GM12875 (cell line): ENCODE measurements at regions not wholly inside any gene's neighbourhood (a gene's known extent, or its start where the extent isn't known, plus 50 kb on each side); places are given as distances from the start of the nearest gene placed in this dataset.

Experiments used
- H3K4me3 ChIP-seq: one replicate; pipeline ENCODE4 v1.5.1; 2011; ENCODE audit warnings: low read depth, low read length, control low read depth
- TF ChIP-seq, protein P1 (sequence below): IDR thresholded peaks from 2 replicates; pipeline ENCODE4 v1.5.1; 2011; ENCODE audit warnings: low read depth, mild to moderate bottlenecking, control low read depth, inconsistent platforms, low read length, moderate library complexity, borderline replicate concordance; ENCODE audit not compliant: insufficient read depth

DNA sequence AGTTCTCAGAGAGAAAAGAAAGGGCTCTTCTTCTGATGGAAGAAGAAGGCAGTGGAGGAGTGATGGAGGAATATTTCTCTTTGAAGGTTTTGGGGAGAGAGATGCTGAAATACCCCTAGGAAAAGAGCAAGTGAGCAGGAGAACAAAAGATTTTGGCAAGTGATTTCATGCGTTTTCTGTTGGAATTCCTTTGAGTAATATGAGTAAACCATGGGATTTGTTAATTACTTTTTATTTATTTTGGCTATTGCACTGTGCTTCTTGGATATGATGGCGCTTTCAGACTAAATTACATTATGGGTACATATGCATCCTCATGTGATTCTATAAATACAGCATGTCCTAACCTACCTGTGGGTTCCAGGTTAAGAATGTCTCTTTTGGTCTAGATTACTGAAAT, 210.1 kb upstream of the PTGFR start:
- H3K4me3 ChIP-seq, result no peak overlapping the region
- TF ChIP-seq, protein P1, sequence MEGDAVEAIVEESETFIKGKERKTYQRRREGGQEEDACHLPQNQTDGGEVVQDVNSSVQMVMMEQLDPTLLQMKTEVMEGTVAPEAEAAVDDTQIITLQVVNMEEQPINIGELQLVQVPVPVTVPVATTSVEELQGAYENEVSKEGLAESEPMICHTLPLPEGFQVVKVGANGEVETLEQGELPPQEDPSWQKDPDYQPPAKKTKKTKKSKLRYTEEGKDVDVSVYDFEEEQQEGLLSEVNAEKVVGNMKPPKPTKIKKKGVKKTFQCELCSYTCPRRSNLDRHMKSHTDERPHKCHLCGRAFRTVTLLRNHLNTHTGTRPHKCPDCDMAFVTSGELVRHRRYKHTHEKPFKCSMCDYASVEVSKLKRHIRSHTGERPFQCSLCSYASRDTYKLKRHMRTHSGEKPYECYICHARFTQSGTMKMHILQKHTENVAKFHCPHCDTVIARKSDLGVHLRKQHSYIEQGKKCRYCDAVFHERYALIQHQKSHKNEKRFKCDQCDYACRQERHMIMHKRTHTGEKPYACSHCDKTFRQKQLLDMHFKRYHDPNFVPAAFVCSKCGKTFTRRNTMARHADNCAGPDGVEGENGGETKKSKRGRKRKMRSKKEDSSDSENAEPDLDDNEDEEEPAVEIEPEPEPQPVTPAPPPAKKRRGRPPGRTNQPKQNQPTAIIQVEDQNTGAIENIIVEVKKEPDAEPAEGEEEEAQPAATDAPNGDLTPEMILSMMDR, result no peak

DNA sequence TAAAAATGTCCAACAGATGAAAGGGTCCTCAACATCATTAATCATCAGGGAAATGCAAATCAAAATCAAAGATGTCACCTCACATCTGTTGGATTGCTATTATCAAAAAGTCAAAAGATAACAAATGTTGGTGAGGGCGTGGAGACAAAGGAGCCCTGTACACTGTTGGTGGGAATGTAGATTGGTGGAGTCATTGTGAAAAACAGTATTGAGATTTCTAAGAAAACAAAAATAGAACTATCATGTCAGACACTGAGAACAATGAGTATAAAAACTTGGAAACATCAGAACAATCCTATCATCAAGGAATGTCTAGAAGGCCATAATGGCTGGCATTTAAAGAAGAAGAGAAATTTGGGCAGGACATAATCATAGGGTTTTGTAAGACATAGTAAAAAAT, 209.2 kb upstream of the PTGFR start:
- TF ChIP-seq, protein P1, result no peak

DNA sequence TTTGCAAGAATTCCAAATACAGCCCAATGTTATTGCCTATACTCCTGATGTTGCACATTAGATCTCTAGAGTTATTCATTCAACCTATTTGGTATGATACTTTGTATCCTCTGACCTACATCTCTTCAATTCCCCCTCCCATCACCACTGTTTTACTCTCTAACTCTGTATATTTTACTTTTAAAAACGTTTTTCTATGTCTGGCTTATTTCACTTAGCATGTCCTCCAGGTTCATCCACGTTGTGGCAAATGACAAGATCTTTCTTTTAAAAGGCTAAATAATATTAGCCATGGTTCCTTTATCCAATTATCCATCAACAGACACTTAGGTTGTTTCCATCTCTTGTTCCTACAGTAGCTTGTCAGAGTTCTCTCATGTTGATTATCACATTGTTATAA, 207.1 kb upstream of the PTGFR start:
- H3K4me3 ChIP-seq, result no peak overlapping the region
- TF ChIP-seq, protein P1, result no peak

More for the DNA sequence above, 209.2 kb upstream of the PTGFR start:
- no peak overlapping the region for H3K4me3 ChIP-seq

DNA sequence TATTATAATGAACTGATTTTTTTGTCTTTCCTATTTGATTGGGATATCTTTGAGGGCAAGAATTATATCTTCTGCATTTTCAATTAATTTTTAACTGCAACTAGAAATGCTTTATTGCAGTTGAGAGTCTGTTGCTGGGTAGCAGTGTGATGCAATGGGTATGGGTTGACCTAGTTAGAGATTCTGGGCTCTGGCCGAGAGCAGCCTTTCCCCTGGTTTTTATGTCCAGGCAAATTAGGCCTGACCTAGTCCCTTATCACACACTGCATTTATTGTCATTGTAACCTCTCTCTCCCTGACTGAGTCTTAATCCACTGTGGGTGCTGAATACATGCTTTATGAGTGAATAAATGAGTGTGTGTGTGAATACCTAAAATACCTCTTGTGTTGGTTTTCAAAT, 206.4 kb upstream of the PTGFR start:
- TF ChIP-seq, protein P1, result no peak
- H3K4me3 ChIP-seq, result no peak overlapping the region

DNA sequence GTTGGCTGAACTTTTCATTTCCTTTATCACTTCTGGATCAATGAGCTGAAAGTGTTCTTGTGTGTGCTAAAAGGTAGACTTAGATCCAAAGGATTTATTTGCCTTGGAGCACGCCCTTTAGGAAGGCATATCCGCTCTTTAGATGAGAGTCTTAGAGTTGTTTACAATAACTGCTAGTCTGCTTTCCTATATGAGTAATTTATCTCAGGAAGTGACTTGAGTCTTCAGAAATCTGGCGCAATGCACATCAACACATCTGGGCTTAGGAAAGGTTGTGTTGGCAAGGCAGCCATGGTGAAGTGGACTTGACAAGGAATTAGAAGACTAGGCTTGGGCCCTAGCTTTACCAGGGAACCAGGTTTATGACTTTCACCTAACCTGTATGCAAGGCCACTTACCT, 204.1 kb upstream of the PTGFR start:
- TF ChIP-seq, protein P1, result no peak
- no peak overlapping the region for H3K4me3 ChIP-seq

DNA sequence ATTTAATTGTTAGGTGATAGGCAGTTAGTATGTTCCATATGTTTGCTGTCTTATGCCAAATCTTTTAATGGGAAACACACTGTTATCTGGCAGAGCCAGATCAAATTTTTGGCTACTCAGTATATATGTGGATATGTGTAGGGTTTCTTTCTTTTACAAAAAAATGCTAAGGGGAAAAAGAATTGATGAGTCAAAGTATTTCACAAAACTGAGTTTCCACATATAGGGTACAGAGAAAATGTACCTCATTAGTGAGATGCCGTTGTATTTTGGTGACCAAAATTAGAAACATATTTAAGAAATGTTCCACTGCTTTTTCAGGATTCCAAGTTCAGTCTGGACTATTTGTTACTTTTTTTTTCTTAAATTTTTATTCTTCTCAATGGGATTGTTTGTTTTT, 201.2 kb upstream of the PTGFR start:
- H3K4me3 ChIP-seq, result no peak overlapping the region
- TF ChIP-seq, protein P1, result no peak

DNA sequence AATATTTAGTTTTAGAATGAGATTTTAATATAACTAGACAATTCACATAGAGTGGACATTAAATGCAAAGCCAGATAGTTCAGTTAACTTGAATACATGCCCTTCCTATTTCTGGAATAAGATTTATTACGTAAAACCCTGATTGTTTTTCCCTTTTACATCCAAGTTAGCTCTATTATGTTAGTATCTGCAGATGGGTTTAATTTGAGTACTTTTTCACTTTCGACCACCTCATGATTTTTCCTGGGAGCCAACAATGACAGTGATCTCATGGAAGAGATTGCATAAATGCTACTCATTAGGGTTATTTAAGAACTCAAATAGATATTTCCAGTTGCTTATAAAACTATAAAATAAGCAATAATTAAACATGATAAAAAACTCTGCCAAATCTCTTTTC, 199.4 kb upstream of the PTGFR start:
- TF ChIP-seq, protein P1, result no peak
- H3K4me3 ChIP-seq, result no peak overlapping the region
